ENCODE measurements at regions not wholly inside any gene's neighbourhood (a gene's known extent, or its start where the extent isn't known, plus 50 kb on each side); places are given as distances from the start of the nearest gene placed in this dataset.

- no peaks in the 10 kb centered on the region for H3K9me3 ChIP-seq (ENCODE audit: control insufficient read depth, insufficient read depth, low read length)
- H3K36me3 Mint-ChIP-seq, result no peaks in the 10 kb centered on the region
- no peak overlapping the region for H3K4me3 Mint-ChIP-seq
- H3K27me3 Mint-ChIP-seq (ENCODE audit: low read depth in 2 of 2), result peaks cover 6 to 38% of the 10 kb centered on the region in 2 donors
- intact Hi-C loops (cut with micrococcal nuclease), result no loop called here
- 41% methylated on average over 20 of the region's 20 CpGs for WGBS (ENCODE audit: insufficient coverage)
- peaks cover 0 to 5% of the 10 kb centered on the region in 2 donors for H3K4me1 Mint-ChIP-seq
- no peaks in the 10 kb centered on the region for H3K9me3 Mint-ChIP-seq
- no peak overlapping the region for H3K27ac ChIP-seq (ENCODE audit: low read length)
- no peak for TF ChIP-seq CTCF (IDR thresholded peaks at IDR 0.05)
- DNase-seq, result no peak
- no peaks in the 10 kb centered on the region for H3K36me3 ChIP-seq (ENCODE audit: control insufficient read depth, insufficient read depth, low read length)
- no peaks in the 10 kb centered on the region for H3K27me3 ChIP-seq (ENCODE audit: control insufficient read depth, insufficient read depth, low read length)
- ATAC-seq, result no peak
- no peak overlapping the region for H3K4me3 ChIP-seq (ENCODE audit: low read length)
- H3K4me1 ChIP-seq (ENCODE audit: control insufficient read depth, insufficient read depth, low read length), result no peaks in the 10 kb centered on the region
- no peak overlapping the region for H3K27ac Mint-ChIP-seq
Measured at GRCh38 chr11:116173941-116174911, 598.6 kb downstream of the BUD13 start.

GRCh38 chr11:116173506-116173905 lies 599.3 kb downstream of the BUD13 start:
- DNase-seq (no peak), ATAC-seq (no peak)
- no peaks in the 10 kb centered on the region for H3K9me3 Mint-ChIP-seq
- no peak overlapping the region for H3K27ac Mint-ChIP-seq
- 73% methylated on average over 4 of the region's 4 CpGs for WGBS (ENCODE audit: insufficient coverage)
- H3K9me3 ChIP-seq (ENCODE audit: control insufficient read depth, insufficient read depth, low read length), result no peaks in the 10 kb centered on the region
- no peak overlapping the region for H3K4me3 Mint-ChIP-seq
- H3K36me3 Mint-ChIP-seq, result no peaks in the 10 kb centered on the region
- H3K36me3 ChIP-seq (ENCODE audit: control insufficient read depth, insufficient read depth, low read length), result no peaks in the 10 kb centered on the region
- no peak overlapping the region for H3K4me3 ChIP-seq (ENCODE audit: low read length)
- intact Hi-C loops (cut with micrococcal nuclease), result no loop called here
- no peaks in the 10 kb centered on the region for H3K4me1 ChIP-seq (ENCODE audit: control insufficient read depth, insufficient read depth, low read length)
- no peaks in the 10 kb centered on the region for H3K27me3 ChIP-seq (ENCODE audit: control insufficient read depth, insufficient read depth, low read length)
- H3K27ac ChIP-seq (ENCODE audit: low read length), result no peak overlapping the region
- H3K4me1 Mint-ChIP-seq, result peaks cover 0 to 5% of the 10 kb centered on the region in 2 donors
- no peak for TF ChIP-seq CTCF (IDR thresholded peaks at IDR 0.05)
- peaks cover 6 to 38% of the 10 kb centered on the region in 2 donors for H3K27me3 Mint-ChIP-seq (ENCODE audit: low read depth in 2 of 2)

GRCh38 chr11:116172851-116173250 lies 599.9 kb downstream of the BUD13 start:
- intact Hi-C loops (cut with micrococcal nuclease), result no loop called here
- Histone ChIP-seq H3K9me3 (ENCODE audit: control insufficient read depth, insufficient read depth, low read length) (no peaks in the 10 kb centered on the region), H3K4me3 (ENCODE audit: low read length) (no peak overlapping the region), H3K4me1 (ENCODE audit: control insufficient read depth, insufficient read depth, low read length) (no peaks in the 10 kb centered on the region), H3K36me3 (ENCODE audit: control insufficient read depth, insufficient read depth, low read length) (no peaks in the 10 kb centered on the region), H3K27me3 (ENCODE audit: control insufficient read depth, insufficient read depth, low read length) (no peaks in the 10 kb centered on the region), H3K27ac (ENCODE audit: low read length) (no peak overlapping the region)
- Mint-ChIP-seq H3K36me3 (no peaks in the 10 kb centered on the region), H3K4me1 (peaks cover 0 to 5% of the 10 kb centered on the region in 2 donors), H3K4me3 (no peak overlapping the region), H3K27ac (no peak overlapping the region), H3K9me3 (no peaks in the 10 kb centered on the region), H3K27me3 (ENCODE audit: low read depth in 2 of 2) (peaks cover 6 to 38% of the 10 kb centered on the region in 2 donors)
- TF ChIP-seq CTCF (IDR thresholded peaks at IDR 0.05), result no peak
- ATAC-seq (no peak), DNase-seq (no peak)
- WGBS (ENCODE audit: insufficient coverage), result 65% methylated on average over 2 of the region's 2 CpGs
